ENCODE measurements at regions not wholly inside any gene's neighbourhood (a gene's known extent, or its start where the extent isn't known, plus 50 kb on each side); places are given as distances from the start of the nearest gene placed in this dataset.

- intact Hi-C loops (cut with micrococcal nuclease; ENCODE audit: unreplicated experiment): no loop called here
- Histone ChIP-seq H4K20me1 (ENCODE audit: control insufficient read depth, insufficient read depth) (no peaks in the 10 kb centered on the region), H3K27me3 (replicated peaks in 1 of 2; ENCODE audit: control insufficient read depth in 2 of 2, insufficient read depth in 2 of 2, low read length in 1 of 2) (no peaks in the 10 kb centered on the region), H3K4me2 (ENCODE audit: control insufficient read depth, insufficient read depth) (no peak overlapping the region), H2AFZ (ENCODE audit: control insufficient read depth, low read depth, low read length) (no peak overlapping the region), H3K9me3 (replicated peaks; ENCODE audit: control insufficient read depth, insufficient read depth, low read length) (no peaks in the 10 kb centered on the region), H3K36me3 (ENCODE audit: control insufficient read depth in 2 of 2, insufficient read depth in 2 of 2, low read length in 1 of 2) (no peaks in the 10 kb centered on the region), H3K4me3 (no peak overlapping the region), H3K4me1 (ENCODE audit: control insufficient read depth, insufficient read depth, low read length) (no peaks in the 10 kb centered on the region), H3K9ac (ENCODE audit: control insufficient read depth, insufficient read depth, low read length) (no peak overlapping the region), H3K79me2 (ENCODE audit: control insufficient read depth, insufficient read depth, low read length) (no peaks in the 10 kb centered on the region), H3K27ac (ENCODE audit: control insufficient read depth, insufficient read depth) (no peak overlapping the region)
- ATAC-seq (no peak), FAIRE-seq (no peak), DNase-seq (ENCODE audit: low read depth, low spot score) (no peak)
- CTCF ChIA-PET: no interaction called here
- in situ Hi-C loops (cut with MboI): no loop called here
- TF ChIP-seq NFXL1 (IDR thresholded peaks at IDR 0.05; ENCODE audit: borderline replicate concordance) (no peak), FOXM1 (IDR thresholded peaks at IDR 0.05; ENCODE audit: low read depth, low read length) (no peak), CHD4 (IDR thresholded peaks at IDR 0.05) (no peak), RAD51 (IDR thresholded peaks at IDR 0.05) (no peak), TBL1XR1 (IDR thresholded peaks at IDR 0.05; ENCODE audit: low read depth, low read length) (no peak), SRF (IDR thresholded peaks at IDR 0.05; ENCODE audit: low read depth in 2 of 2, low read length in 2 of 2) (no peak), ZNF217 (IDR thresholded peaks at IDR 0.05) (no peak), POLR2AphosphoS2 (IDR thresholded peaks at IDR 0.05; ENCODE audit: low read depth, low read length) (no peak), ZNF274 (IDR thresholded peaks at IDR 0.05; ENCODE audit: insufficient read depth, insufficient read length) (no peak)
- POLR2A ChIA-PET: no interaction called here
- 7% methylated on average over 4 of the region's 4 CpGs for WGBS (ENCODE audit: insufficient coverage, insufficient replicate concordance, low lambda C conversion rate, missing lambda C conversion rate)
- SMC1A ChIA-PET (ENCODE audit: uncharacterized antibody, unreplicated experiment): no interaction called here
- no TSS peak for BruUV-seq (replicated peaks)
- RAD21 ChIA-PET (ENCODE audit: unreplicated experiment): no interaction called here
Measured at GRCh38 chr10:10141782-10142382, 875.8 kb upstream of the CELF2 start.

- Histone ChIP-seq H3K27me3 (replicated peaks in 1 of 2; ENCODE audit: control insufficient read depth in 2 of 2, insufficient read depth in 2 of 2, low read length in 1 of 2) (no peaks in the 10 kb centered on the region), H2AFZ (ENCODE audit: control insufficient read depth, low read depth, low read length) (no peak overlapping the region), H3K9ac (ENCODE audit: control insufficient read depth, insufficient read depth, low read length) (no peak overlapping the region), H3K79me2 (ENCODE audit: control insufficient read depth, insufficient read depth, low read length) (no peaks in the 10 kb centered on the region), H3K4me2 (ENCODE audit: control insufficient read depth, insufficient read depth) (no peak overlapping the region), H3K4me1 (ENCODE audit: control insufficient read depth, insufficient read depth, low read length) (no peaks in the 10 kb centered on the region), H3K9me3 (replicated peaks; ENCODE audit: control insufficient read depth, insufficient read depth, low read length) (no peaks in the 10 kb centered on the region), H3K36me3 (ENCODE audit: control insufficient read depth in 2 of 2, insufficient read depth in 2 of 2, low read length in 1 of 2) (no peaks in the 10 kb centered on the region), H4K20me1 (ENCODE audit: control insufficient read depth, insufficient read depth) (no peaks in the 10 kb centered on the region), H3K4me3 (no peak overlapping the region), H3K27ac (ENCODE audit: control insufficient read depth, insufficient read depth) (no peak overlapping the region)
- in situ Hi-C loops (cut with MboI): no loop called here
- intact Hi-C loops (cut with micrococcal nuclease; ENCODE audit: unreplicated experiment): no loop called here
- ChIA-PET RAD21 (ENCODE audit: unreplicated experiment) (no interaction called here), CTCF (interaction anchor here (0.8 kb wide), 1 partner anchor 9 kb away, joined by 4 read pairs; no protein-coding TSS in a partner anchor), SMC1A (ENCODE audit: uncharacterized antibody, unreplicated experiment) (no interaction called here), POLR2A (no interaction called here)
- 28% methylated on average over 4 of the region's 4 CpGs for WGBS (ENCODE audit: insufficient coverage, insufficient replicate concordance, low lambda C conversion rate, missing lambda C conversion rate)
- no peak for FAIRE-seq
- no peak for DNase-seq (ENCODE audit: low read depth, low spot score)
- ATAC-seq: no peak
- no TSS peak for BruUV-seq (replicated peaks)
- no peak for TF ChIP-seq TAF1 (IDR thresholded peaks at IDR 0.05; ENCODE audit: borderline replicate concordance, low read depth, low read length)
- TF ChIP-seq ZBTB11 (CRISPR knock-in tag; IDR thresholded peaks at IDR 0.05): no peak
- no peak for TF ChIP-seq POLR2AphosphoS5 (IDR thresholded peaks at IDR 0.05; ENCODE audit: low read length)
- TF ChIP-seq IKZF1 (conservative IDR thresholded peaks at IDR 0.05): no peak
- no peak for TF ChIP-seq YY1 (IDR thresholded peaks at IDR 0.05; ENCODE audit: low read depth, low read length)
- no peak for TF ChIP-seq POLR2AphosphoS2 (IDR thresholded peaks at IDR 0.05; ENCODE audit: low read depth, low read length)
- no peak for TF ChIP-seq IKZF2 (IDR thresholded peaks at IDR 0.05)
- no peak for TF ChIP-seq CREB1 (IDR thresholded peaks at IDR 0.05; ENCODE audit: low read depth)
- TF ChIP-seq SMARCA5 (IDR thresholded peaks at IDR 0.05): no peak
- no peak for TF ChIP-seq RBBP5 (conservative IDR thresholded peaks at IDR 0.05)
- TF ChIP-seq WRNIP1 (IDR thresholded peaks at IDR 0.05; ENCODE audit: borderline replicate concordance, low read depth, low read length): no peak
Measured at GRCh38 chr10:10146604-10147003, 871.1 kb upstream of the CELF2 start.
